Choroid plexus epithelial cell (primary cell): ENCODE measurements at regions not wholly inside any gene's neighbourhood (a gene's known extent, or its start where the extent isn't known, plus 50 kb on each side); places are given as distances from the start of the nearest gene placed in this dataset.

ENCODE experiments used
- DNase-seq: peaks from one replicate; pipeline ENCODE4 v3.0.0-alpha.2; 2010; ENCODE audit warnings: low read depth
- H3K4me3 ChIP-seq: 2 replicates; pipeline ENCODE4 v1.5.1; 2011; ENCODE audit warnings: low read depth, mild to moderate bottlenecking, control low read depth, low read length, moderate library complexity
- TF ChIP-seq, protein P1 (sequence below): conservative IDR thresholded peaks from 2 replicates; pipeline ENCODE4 v1.5.1; 2011; ENCODE audit warnings: low read depth, mild to moderate bottlenecking, control low read depth, inconsistent platforms, low read length, moderate library complexity

DNA sequence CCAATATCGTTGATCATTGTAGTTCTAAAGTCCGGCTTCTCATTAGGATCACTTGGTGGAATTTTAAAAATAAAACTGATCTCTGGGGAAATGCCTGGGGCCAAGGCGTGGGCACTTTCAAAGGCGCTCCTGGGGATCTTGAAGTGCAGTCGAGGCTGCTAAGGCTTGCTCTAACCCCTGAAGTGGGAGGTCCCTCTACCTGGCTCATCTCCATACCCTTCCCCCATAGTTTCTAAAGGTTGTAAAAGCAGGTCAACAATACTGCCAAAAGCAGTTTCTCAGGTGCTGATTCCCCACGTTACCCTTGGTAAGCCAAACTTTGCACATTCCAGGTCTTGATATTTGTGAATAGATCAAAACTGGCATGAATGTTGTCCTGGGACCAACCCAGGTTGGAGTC, 79.0 kb upstream of the SP8 start:
- no peak overlapping the region for H3K4me3 ChIP-seq
- TF ChIP-seq, protein P1, sequence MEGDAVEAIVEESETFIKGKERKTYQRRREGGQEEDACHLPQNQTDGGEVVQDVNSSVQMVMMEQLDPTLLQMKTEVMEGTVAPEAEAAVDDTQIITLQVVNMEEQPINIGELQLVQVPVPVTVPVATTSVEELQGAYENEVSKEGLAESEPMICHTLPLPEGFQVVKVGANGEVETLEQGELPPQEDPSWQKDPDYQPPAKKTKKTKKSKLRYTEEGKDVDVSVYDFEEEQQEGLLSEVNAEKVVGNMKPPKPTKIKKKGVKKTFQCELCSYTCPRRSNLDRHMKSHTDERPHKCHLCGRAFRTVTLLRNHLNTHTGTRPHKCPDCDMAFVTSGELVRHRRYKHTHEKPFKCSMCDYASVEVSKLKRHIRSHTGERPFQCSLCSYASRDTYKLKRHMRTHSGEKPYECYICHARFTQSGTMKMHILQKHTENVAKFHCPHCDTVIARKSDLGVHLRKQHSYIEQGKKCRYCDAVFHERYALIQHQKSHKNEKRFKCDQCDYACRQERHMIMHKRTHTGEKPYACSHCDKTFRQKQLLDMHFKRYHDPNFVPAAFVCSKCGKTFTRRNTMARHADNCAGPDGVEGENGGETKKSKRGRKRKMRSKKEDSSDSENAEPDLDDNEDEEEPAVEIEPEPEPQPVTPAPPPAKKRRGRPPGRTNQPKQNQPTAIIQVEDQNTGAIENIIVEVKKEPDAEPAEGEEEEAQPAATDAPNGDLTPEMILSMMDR = no peak
- no peak for DNase-seq

DNA sequence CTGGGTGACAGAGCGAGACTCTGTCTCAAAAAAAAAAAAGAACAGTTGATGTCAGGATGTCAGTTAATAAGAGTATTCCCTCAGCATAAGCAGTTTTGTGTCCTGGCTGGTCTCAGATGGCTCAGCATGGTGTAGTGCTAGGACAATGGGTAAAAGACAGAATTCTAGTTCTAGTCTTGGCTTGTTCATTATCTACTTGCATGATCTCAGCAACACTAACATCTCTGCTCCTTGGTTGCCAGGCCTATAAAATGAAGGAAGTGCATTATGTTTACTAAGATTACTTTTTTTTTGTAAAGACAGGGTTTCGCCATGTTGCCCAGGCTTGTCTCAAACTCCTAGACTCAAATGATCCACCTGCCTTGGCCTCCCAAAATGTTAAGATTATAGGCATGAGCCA, 84.3 kb upstream of the SP8 start:
- H3K4me3 ChIP-seq = no peak overlapping the region
- DNase-seq = no peak
- TF ChIP-seq, protein P1 = no peak

DNA sequence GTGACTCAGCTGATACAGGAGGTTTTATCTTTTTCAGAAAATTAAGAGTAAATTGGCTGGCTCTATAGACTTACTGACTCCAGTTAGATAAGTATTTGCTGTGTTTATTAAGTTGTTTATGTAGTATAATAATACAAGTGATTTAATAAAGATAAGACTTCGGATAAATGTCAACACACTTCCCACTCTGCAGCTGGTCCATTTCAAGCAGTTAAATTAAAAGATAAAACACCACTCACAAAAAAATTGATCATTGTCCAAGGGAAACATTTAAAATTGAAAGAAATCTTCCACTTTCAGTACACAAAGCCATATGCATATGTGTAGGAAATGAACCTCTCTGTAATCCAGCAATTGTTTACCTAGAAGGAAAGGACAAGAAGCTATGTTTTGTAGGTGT, 106.1 kb upstream of the SP8 start:
- TF ChIP-seq, protein P1 = no peak
- H3K4me3 ChIP-seq = no peak overlapping the region
- no peak for DNase-seq

DNA sequence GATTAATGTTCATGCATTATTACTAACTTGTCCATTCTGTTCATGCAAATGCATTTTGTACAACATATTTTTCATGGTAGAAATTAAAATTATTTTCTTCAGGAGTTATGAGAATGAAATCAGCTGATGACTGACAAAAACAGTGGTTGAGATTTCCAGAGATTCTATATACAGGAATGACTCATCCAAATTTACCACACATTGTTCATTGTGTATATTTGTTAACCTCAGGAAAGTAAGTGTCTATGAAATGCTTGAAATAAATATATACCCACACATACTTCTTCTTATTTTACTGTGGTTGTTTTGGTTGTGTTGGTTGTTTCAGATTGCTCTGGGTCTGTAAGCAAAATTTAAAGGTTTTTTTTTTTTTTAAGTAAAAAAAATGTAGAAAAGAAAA, 108.1 kb upstream of the SP8 start:
- H3K4me3 ChIP-seq = no peak overlapping the region
- TF ChIP-seq, protein P1 = no peak
- DNase-seq = no peak

DNA sequence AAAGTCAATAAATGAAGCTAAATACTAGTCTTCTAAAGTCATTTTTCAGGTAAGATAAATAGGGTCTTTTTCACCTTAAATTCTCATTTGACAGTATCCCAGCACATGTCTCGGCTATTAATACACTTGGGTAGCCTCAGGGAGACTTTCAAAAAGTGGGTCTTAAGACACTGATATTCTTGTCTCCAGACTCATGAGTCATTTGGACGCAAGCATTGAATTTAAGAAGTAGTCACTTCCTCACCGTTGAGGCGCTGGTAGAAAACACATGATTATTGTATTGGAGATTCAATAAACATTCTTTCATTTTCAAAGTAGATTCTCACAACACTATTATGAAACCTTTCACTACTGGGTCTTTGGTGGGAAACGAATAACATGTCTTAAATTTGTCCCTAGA, 108.9 kb upstream of the SP8 start:
- no peak overlapping the region for H3K4me3 ChIP-seq
- no peak for DNase-seq
- TF ChIP-seq, protein P1 = no peak

DNA sequence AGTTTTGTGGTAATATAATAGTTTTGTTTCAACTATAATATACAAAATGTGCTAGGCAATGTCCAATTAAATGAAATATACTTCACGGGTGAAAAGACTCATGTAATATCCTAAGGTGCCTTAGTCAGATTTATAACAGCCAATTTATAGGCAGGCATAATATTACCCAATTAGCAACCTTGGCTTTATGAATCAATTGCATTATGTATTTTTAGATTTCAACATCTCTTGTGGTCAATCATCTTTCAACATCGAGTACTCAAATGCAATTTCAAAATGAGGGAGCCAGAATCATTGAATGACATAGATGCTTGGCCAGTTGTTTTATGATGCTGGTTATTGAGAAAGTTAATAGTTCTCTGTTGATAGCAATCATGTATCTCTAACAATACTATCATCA, 110.3 kb upstream of the SP8 start:
- no peak for DNase-seq
- no peak overlapping the region for H3K4me3 ChIP-seq
- TF ChIP-seq, protein P1 = no peak

DNA sequence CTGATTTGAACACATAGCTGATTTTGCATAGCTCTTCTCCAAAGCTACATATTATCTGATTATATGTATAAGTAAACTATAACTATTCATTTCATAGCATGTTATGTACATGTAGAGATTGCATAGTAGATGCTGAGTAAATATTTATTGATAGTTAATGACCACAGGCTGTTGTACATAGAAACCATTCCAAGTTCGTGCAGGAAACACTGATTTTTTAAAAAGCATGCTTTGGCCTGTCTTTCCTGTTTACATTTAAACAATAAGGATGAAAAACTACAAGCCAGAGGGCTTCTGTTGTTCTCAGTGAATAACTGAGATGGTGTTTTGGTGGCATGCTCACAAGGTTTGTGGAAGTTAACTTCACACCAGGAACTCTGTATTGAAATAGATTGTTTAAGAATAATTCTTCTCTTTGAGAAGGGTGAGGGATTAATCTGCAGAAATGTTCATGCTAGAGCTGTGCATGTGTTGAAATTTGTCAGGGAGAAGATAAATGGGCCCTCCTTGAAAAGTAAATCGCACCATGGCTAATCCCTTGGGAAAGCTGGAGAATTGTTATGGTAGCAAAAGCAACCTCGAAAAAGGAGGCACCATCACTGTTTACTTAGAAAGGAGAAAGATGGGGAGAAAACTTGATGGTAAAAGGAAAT, 120.2 kb upstream of the SP8 start:
- H3K4me3 ChIP-seq = no peak overlapping the region

More for the DNA sequence above, 120.2 kb upstream of the SP8 start:
- no peak for DNase-seq
- TF ChIP-seq, protein P1 = no peak
